Skin of body (tissue), 1 donor: ENCODE measurements at regions not wholly inside any gene's neighbourhood (a gene's known extent, or its start where the extent isn't known, plus 50 kb on each side); places are given as distances from the start of the nearest gene placed in this dataset.

Source experiments
- DNase-seq: peaks from one replicate; lab custom pipeline; 2025; lab: John Stamatoyannopoulos, UW

- no peak for DNase-seq
Observed at GRCh38 chr18:28684746-28685355, 507.9 kb upstream of the CDH2 start.

DNA sequence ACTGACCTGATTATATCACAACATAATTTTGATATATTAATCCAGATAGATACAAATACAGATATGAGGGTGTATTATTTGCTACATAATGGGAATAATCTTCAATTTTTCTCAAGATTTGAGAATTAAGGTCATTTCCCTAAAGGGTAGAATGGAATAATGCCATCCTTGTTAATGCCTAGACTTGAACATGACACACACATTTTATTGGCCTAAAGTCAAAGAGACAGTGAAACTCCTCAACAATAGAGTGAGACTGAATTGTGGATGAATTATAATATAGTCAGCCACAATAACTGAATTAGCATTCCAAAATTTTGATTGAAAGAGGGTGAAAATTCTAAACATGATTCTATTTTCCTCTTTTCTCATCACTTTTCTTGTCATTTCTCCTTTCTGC lies 506.0 kb upstream of the CDH2 start:
- no peak for DNase-seq

DNA sequence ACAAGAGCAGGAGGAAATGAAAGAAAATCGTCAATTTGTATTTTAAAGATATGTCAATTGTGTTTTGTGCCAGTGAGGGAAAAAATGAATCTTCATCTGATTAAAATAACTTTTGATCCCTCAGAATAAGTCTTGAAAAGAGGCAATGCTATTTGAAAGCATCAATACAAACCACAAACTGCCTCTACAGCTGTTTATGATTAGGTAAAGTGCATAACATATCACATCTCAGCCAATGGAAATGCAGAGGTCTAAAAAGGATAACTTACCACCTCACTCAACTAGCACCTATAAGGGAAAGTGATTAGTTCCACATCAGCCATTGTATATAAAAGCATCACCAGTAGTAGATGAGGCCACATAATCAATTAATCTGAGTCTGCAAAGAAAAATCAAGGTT lies 492.2 kb upstream of the CDH2 start:
- DNase-seq, result no peak

DNA sequence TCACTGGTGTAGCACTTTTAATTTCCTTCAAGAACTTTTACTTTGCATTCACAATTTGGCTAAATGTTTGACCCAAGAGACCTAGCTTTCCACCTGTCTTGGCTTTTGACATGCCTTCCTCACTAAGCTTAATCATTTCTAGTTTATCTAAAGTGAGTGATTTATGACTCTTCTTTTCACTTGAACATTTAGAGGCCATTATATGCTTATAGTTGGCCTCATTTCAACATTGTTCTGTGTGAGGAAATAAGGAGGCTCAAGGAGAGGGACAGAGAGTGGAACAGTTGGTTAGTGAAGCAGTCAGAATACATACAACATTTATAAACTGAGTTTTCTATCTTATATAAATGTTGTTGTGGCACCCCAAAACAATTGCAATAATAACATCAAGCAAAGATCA lies 489.3 kb upstream of the CDH2 start:
- DNase-seq, result no peak

GRCh38 chr18:28657961-28658360 lies 481.0 kb upstream of the CDH2 start:
- no peak for DNase-seq

DNA sequence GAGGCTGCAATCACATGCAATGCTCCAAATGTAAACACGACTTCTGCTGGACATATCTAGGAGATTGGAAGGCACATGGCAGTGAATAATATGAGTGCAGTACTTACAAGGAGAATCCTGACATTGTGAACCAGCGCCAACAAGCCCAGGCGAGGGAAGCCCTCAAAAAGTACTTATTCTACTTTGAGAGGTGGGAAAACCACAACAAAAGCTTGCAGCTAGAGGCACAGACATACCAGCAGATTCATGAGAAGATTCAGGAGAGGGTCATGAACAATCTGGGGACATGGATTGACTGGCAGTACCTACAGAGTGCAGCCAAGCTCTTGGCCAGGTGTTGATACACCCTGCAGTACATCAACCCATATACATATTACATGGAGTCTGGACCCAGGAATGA lies 475.7 kb upstream of the CDH2 start:
- no peak for DNase-seq

- DNase-seq, result no peak
Observed at GRCh38 chr18:28651298-28651697, 474.4 kb upstream of the CDH2 start.

GRCh38 chr18:28650860-28651259 lies 473.9 kb upstream of the CDH2 start:
- DNase-seq, result no peak

- no peak for DNase-seq
Observed at GRCh38 chr18:28647961-28648360, 471.0 kb upstream of the CDH2 start.

GRCh38 chr18:28637897-28638296 lies 461.0 kb upstream of the CDH2 start:
- no peak for DNase-seq

- no peak for DNase-seq
Observed at GRCh38 chr18:28635530-28635929, 458.6 kb upstream of the CDH2 start.

- DNase-seq, result no peak
Observed at GRCh38 chr18:28626756-28627155, 449.8 kb upstream of the CDH2 start.

GRCh38 chr18:28607991-28608390 lies 431.1 kb upstream of the CDH2 start:
- DNase-seq, result no peak

DNA sequence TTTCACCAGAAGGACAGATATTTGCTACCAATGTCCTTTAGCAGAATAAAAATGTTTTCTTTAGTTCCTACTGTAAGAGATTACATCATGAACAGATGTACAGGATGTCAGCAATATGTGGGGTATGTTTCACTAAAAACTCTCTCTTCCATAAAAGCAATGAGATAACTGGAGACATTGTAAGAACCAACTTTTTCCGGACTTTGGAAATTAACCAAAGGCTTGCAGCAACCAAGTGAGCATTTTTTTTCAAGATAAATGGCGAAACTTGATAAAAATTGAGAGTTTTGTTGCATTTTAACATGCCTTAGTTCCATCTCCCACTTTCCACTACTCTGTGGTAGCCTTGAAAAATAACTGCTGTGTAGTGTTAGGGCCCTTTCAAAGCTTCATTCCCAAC lies 429.8 kb upstream of the CDH2 start:
- DNase-seq, result no peak

DNA sequence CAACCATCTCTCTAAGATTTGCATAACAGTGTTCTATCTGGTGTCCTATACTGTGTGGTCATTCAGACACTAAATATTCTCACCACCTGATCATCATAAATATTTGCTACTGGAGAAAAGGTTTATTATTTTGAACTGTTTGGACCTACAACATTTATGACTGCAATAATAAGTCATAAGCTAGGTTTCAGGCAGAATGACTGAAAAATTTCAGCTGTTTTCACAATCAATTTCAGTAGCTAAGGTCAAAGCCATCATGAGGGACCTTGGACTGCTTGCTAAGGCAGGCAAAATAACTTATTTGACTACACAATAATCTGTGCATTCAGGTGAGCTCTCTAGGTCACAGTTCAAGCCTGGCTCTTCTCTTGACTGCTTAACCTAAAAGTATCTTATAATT lies 425.5 kb upstream of the CDH2 start:
- no peak for DNase-seq

DNA sequence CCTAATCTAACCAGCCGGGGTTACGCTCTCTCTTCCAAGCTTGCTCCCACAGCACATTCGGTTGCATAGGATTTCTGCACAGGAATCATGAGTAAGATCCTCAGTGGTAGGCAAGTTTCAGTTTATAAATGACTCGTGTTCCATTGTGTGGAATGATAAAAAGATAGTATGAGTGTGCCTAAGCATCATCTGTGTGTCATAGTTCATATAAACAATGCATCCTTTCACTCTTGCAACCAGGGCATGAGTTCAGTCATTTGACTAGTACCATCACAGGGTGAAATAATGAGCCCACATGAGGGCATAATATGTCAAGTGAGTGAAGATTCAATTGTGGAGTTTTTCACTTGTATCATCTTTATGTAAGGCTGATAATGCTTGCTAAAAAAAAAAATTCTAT lies 417.1 kb upstream of the CDH2 start:
- no peak for DNase-seq

DNA sequence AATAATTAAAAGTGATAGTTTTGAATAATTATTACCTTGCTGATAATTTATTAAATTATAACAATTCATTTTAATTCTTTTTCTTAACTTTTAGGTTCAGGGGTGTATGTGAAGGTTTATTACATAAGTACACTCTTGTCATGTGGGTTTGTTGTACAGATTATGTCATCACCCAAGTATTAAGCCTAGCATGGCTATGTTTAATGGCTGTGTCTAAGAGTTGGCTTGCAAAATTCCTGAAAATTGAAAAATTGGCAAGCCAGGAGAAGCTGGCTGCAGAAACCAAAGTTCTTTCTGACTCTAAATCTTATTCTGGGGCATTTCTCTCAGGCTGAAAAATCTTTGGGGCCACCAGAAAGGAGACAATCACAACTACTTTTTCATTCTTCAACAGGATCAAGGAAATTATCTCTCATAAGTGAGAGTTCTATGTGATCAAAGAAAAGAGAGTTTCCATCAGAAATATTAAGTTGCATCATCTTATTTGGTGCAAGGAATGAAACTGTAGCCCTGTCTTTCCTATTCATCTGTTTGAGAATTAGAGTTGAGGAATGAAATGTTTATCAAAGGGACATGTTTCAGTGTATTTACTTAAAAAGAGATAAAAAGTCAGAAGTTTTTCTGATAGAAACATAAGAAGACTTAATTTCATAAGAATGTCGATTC lies 412.1 kb upstream of the CDH2 start:
- no peak for DNase-seq

- no peak for DNase-seq
Observed at GRCh38 chr18:28584731-28585130, 407.8 kb upstream of the CDH2 start.

- no peak for DNase-seq
Observed at GRCh38 chr18:28582724-28583123, 405.8 kb upstream of the CDH2 start.

GRCh38 chr18:28581521-28582071 lies 404.7 kb upstream of the CDH2 start:
- DNase-seq, result no peak

DNA sequence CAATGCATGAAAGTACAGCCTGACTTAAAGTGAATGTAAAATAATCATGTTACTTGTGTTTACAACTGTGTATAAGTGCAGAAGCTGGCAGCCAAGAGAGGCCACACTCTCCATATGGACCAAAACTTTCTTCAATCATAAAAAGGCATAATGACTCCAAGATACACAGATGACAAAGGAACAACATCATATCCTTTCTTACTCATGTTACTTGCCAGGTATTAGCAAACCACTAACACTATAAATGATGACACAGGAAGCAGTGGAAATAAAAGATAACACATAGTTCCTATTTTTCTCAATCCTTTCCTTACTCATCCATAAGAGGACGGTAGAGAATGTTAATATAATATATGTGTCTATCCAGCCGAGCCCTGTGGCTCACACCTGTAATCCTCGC lies 400.0 kb upstream of the CDH2 start:
- no peak for DNase-seq

DNA sequence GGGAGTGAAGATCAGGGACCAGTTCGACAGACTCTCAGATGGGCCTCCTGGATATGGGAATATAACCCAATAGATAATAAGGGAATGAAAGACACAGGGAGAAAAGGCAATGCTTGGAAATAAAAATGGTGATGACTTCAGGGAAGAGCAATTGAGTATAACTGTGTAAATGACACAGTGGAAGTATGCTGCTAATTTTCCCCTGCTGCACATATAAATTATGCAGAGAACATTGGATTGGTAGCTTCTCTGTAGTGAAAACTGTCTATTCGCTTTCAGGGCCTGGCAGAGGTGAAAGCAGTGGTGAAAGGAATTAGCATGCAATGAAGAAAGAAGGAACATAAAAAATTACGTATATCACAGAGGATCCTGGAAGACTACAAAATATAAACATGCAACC lies 398.2 kb upstream of the CDH2 start:
- DNase-seq, result no peak

DNA sequence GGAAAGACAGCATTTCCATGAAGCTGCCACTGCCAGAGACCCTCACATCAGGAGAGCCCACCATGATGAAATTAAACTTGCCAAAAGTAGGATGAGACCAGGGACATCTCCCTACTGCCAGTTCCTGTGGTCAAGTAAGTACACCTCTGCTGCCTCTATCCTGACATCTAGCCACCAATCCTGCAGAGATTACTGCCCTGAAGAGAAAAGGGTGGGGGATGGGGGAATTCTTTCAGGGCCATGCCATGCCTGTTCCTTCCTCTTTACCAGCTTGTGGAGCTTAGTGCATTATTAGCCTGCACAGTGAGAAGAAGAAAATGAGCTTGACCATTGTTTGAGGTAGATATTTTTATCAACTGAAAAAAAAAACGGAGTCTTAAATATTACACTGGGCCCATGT lies 397.2 kb upstream of the CDH2 start:
- DNase-seq, result no peak
